ENCODE measurements at regions not wholly inside any gene's neighbourhood (a gene's known extent, or its start where the extent isn't known, plus 50 kb on each side); places are given as distances from the start of the nearest gene placed in this dataset.

GRCh38 chr15:95262866-95263564 lies 1031.7 kb downstream of the MCTP2 start:
- TF ChIP-seq CSDC2 (CRISPR knock-in tag; IDR thresholded peaks at IDR 0.05) (no peak), TSHZ2 (CRISPR knock-in tag; IDR thresholded peaks at IDR 0.05) (no peak), ZNF70 (CRISPR knock-in tag; IDR thresholded peaks at IDR 0.05) (no peak), PATZ1 (CRISPR knock-in tag; IDR thresholded peaks at IDR 0.05; ENCODE audit: borderline replicate concordance) (no peak), RARB (CRISPR knock-in tag; IDR thresholded peaks at IDR 0.05) (no peak)
- TF ChIP-seq, protein P1, sequence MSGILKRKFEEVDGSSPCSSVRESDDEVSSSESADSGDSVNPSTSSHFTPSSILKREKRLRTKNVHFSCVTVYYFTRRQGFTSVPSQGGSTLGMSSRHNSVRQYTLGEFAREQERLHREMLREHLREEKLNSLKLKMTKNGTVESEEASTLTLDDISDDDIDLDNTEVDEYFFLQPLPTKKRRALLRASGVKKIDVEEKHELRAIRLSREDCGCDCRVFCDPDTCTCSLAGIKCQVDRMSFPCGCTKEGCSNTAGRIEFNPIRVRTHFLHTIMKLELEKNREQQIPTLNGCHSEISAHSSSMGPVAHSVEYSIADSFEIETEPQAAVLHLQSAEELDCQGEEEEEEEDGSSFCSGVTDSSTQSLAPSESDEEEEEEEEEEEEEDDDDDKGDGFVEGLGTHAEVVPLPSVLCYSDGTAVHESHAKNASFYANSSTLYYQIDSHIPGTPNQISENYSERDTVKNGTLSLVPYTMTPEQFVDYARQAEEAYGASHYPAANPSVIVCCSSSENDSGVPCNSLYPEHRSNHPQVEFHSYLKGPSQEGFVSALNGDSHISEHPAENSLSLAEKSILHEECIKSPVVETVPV (CRISPR knock-in tag; IDR thresholded peaks at IDR 0.05), result no peak
- TF ChIP-seq, protein P2, sequence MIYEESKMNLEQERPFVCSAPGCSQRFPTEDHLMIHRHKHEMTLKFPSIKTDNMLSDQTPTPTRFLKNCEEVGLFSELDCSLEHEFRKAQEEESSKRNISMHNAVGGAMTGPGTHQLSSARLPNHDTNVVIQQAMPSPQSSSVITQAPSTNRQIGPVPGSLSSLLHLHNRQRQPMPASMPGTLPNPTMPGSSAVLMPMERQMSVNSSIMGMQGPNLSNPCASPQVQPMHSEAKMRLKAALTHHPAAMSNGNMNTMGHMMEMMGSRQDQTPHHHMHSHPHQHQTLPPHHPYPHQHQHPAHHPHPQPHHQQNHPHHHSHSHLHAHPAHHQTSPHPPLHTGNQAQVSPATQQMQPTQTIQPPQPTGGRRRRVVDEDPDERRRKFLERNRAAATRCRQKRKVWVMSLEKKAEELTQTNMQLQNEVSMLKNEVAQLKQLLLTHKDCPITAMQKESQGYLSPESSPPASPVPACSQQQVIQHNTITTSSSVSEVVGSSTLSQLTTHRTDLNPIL (CRISPR knock-in tag; IDR thresholded peaks at IDR 0.05; ENCODE audit: low read depth), result no peak

Data from SK-N-SH treated with all-trans-retinoic acid at 6 μM for 48 hours (cell line).